Breast epithelium (tissue), 4 donors: ENCODE measurements at regions not wholly inside any gene's neighbourhood (a gene's known extent, or its start where the extent isn't known, plus 50 kb on each side); places are given as distances from the start of the nearest gene placed in this dataset.

Experiments
- DNase-seq, 2 donors: peaks; one replicate each; pipeline ENCODE4 v3.0.0-alpha.2; 2019; ENCODE audit warnings: low spot score in 2 of 2
- H3K27ac ChIP-seq, 2 donors: fragments of 200-600 bp; sonication (generic) in 1 of 2; one replicate each; pipeline ENCODE4 v1.5.1; 2016 to 2019; ENCODE audit warnings: mild to moderate bottlenecking in 1 of 2
- H3K27me3 ChIP-seq, 2 donors: fragments of 200-600 bp; sonication (generic) in 1 of 2; one replicate each; pipeline versions ENCODE4 v1.5.1 to v1.6.0; 2017 to 2019; ENCODE audit warnings: control low read depth in 1 of 2, mild to moderate bottlenecking in 1 of 2
- H3K36me3 ChIP-seq: fragments of 200-600 bp; one replicate; pipeline ENCODE4 v1.5.1; 2019
- H3K4me1 ChIP-seq, 2 donors: fragments of 200-600 bp; sonication (generic); one replicate each; pipeline ENCODE4 v1.5.1; 2016 to 2019; ENCODE audit warnings: control low read depth in 1 of 2
- H3K4me3 ChIP-seq, 3 donors: fragments of 200-600 bp; sonication (generic); 1 replicate in 2 of 3; 2 replicates in 1 of 3; pipeline ENCODE4 v1.5.1; 2016 to 2019; ENCODE audit warnings: mild to moderate bottlenecking in 3 of 3, moderate library complexity in 2 of 3
- H3K9me3 ChIP-seq, 2 donors: fragments of 200-600 bp; sonication (generic) in 1 of 2; one replicate each; pipeline ENCODE4 v1.5.1; 2016 to 2019; ENCODE audit warnings: control low read depth in 1 of 2
- CTCF ChIP-seq, 3 donors: fragments of 450-650 bp; IDR thresholded peaks; one replicate each; pipeline ENCODE4 v1.5.1; 2016 to 2017; ENCODE audit warnings: antibody characterized with exemption in 3 of 3, mild to moderate bottlenecking in 3 of 3, moderate library complexity in 3 of 3
- POLR2A ChIP-seq: fragments of 450-650 bp; IDR thresholded peaks from one replicate; pipeline ENCODE4 v1.6.1; 2016; ENCODE audit warnings: antibody characterized with exemption, mild to moderate bottlenecking, moderate library complexity
- POLR2AphosphoS5 ChIP-seq, 3 donors: sonication (generic); formaldehyde crosslinking; IDR thresholded peaks; one replicate each; pipeline ENCODE4 v1.6.1; 2017; ENCODE audit warnings: antibody characterized with exemption in 3 of 3
- intact Hi-C: fragments of 100-400 bp; cut with DNase I; formaldehyde crosslinking; loops from one replicate; pipeline ENCODE4 v1.15.1; 2023; ENCODE audit warnings: low total_unique reads

DNA sequence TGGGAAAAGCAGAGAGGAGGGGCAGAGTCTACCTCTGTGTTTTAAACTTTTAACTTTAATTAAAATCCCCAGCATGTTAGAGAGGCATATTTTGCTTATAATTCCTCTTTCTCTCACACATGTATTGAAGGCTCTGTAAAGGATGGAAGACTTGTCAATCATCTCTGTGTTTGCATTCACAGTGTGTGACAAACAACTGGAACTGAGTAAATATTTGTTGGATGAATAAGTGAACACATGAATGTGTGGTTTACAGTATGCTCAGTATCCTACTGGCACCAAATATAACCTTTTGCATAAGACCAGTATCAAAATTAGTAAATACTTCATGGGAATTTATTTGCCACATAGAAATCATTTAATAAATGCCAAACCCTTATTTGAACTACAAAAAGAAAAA lies 829.0 kb downstream of the GRID1 start:
- TF ChIP-seq POLR2A (no peak), POLR2AphosphoS5 (IDR thresholded peaks at IDR 0.05) (no peak), CTCF (IDR thresholded peaks at IDR 0.05) (no peak)
- DNase-seq: no peak
- intact Hi-C loops: no loop called here

GRCh38 chr10:85538601-85539000 lies 828.0 kb downstream of the GRID1 start:
- H3K27ac ChIP-seq: no peak overlapping the region

More for the DNA sequence above, 829.0 kb downstream of the GRID1 start:
- no peaks in the 10 kb centered on the region for H3K4me1 ChIP-seq
- H3K36me3 ChIP-seq: no peaks in the 10 kb centered on the region
- H3K4me3 ChIP-seq: no peak overlapping the region
- no peaks in the 10 kb centered on the region for H3K9me3 ChIP-seq
- H3K27ac ChIP-seq: no peak overlapping the region
- no peaks in the 10 kb centered on the region for H3K27me3 ChIP-seq

GRCh38 chr10:85542152-85542551 lies 824.4 kb downstream of the GRID1 start:
- H3K4me3 ChIP-seq: no peak overlapping the region
- no peaks in the 10 kb centered on the region for H3K4me1 ChIP-seq
- H3K9me3 ChIP-seq: no peaks in the 10 kb centered on the region
- H3K27me3 ChIP-seq: no peaks in the 10 kb centered on the region
- TF ChIP-seq POLR2A: no peak
- no peak for TF ChIP-seq CTCF (IDR thresholded peaks at IDR 0.05)
- TF ChIP-seq POLR2AphosphoS5 (IDR thresholded peaks at IDR 0.05): no peak
- no peak overlapping the region for H3K27ac ChIP-seq
- intact Hi-C loops: no loop called here
- DNase-seq: no peak
- H3K36me3 ChIP-seq: no peaks in the 10 kb centered on the region

More at GRCh38 chr10:85538601-85539000, 828.0 kb downstream of the GRID1 start:
- H3K4me1 ChIP-seq: no peaks in the 10 kb centered on the region
- TF ChIP-seq POLR2A: no peak
- TF ChIP-seq CTCF (IDR thresholded peaks at IDR 0.05): no peak
- no peak for DNase-seq
- H3K36me3 ChIP-seq: no peaks in the 10 kb centered on the region
- H3K9me3 ChIP-seq: no peaks in the 10 kb centered on the region
- H3K4me3 ChIP-seq: no peak overlapping the region
- intact Hi-C loops: no loop called here
- no peaks in the 10 kb centered on the region for H3K27me3 ChIP-seq

DNA sequence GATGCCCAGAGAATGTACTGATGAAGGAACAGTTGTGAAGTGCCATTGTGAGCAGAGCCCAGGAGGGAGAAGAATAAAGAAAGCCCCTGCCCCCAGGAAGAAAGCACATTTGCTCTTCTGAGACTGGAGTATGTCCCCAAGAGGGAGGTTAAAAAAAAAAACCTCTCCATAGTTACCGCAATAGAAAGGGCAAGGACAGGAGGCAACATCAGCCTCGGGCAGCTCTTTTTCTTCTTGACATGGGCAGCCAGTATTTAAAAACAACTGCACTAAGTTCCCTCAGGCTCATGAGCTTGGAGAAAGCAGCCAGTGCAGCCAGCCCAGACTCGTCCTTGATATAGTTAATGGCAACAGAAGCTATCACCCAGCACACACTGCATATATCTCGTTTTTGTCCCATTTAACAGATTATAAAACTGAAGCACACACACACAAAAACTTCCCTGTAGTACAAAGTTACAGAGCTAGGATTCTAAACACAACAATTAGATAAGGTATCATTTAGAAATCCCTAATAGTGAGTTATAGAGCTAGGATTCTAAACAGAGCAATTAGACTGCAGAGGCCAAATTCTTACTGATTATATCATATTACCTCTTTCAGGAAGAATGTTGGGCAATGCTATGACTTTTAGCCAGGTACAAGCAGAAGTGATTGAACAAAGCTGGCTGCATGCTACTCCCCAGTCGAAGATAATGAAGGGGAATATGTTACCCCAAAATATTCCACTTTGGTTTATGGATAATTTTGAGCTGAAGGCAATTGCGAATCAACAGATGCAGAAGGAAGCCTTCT lies 823.5 kb downstream of the GRID1 start:
- Histone ChIP-seq H3K27ac (no peak overlapping the region), H3K9me3 (no peaks in the 10 kb centered on the region), H3K36me3 (no peaks in the 10 kb centered on the region), H3K27me3 (no peaks in the 10 kb centered on the region), H3K4me1 (no peaks in the 10 kb centered on the region), H3K4me3 (no peak overlapping the region)
- TF ChIP-seq POLR2A: no peak
- intact Hi-C loops: no loop called here
- no peak for DNase-seq

DNA sequence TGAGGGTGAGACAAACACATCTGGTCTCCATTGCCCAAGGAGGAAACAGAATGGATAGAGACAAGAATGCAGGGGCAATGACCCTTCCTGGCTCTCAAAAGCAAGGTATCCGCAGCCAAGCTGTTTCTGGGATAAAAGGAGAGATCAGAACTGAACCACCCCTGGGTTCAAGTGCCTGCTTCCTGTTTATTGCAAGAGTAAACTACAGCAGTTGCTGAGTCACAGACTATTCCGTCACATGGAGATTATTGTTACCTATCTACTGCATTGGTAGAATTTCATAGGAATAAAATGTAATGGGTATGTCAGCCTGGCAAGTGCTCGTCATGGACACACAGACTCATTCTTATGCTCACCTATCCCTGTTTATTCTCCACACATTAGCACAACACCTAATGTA lies 821.6 kb downstream of the GRID1 start:
- no peak overlapping the region for H3K4me3 ChIP-seq
- no peak for TF ChIP-seq POLR2A
- TF ChIP-seq POLR2AphosphoS5 (IDR thresholded peaks at IDR 0.05): no peak
- TF ChIP-seq CTCF (IDR thresholded peaks at IDR 0.05): no peak
- no peak overlapping the region for H3K27ac ChIP-seq
- H3K27me3 ChIP-seq: no peaks in the 10 kb centered on the region
- no peaks in the 10 kb centered on the region for H3K9me3 ChIP-seq
- intact Hi-C loops: no loop called here
- DNase-seq: no peak
- no peaks in the 10 kb centered on the region for H3K36me3 ChIP-seq
- no peaks in the 10 kb centered on the region for H3K4me1 ChIP-seq
